CD4-positive, alpha-beta T cell (primary cell): ENCODE measurements at regions not wholly inside any gene's neighbourhood (a gene's known extent, or its start where the extent isn't known, plus 50 kb on each side); places are given as distances from the start of the nearest gene placed in this dataset.
"Not testable (repeated sequence)": the region's sequence is repeated elsewhere in the genome, so short reads cannot be mapped to it uniquely, and the experiment has no call there.

Experiments
- ATAC-seq: fragments of 200-7000 bp; cut with Tn5 transposase; one replicate; pipeline ENCODE4 v1.10.0; 2022; ENCODE audit warnings: mild to moderate bottlenecking; ENCODE audit not compliant: poor library complexity
- CTCF ChIA-PET: fragments of 350-600 bp; sonication (Branson Sonifier 250); formaldehyde crosslinking; loops from one replicate; lab custom pipeline; 2021; ENCODE audit warnings: antibody characterized with exemption, inconsistent platforms; lab: Charles Lee
- POLR2A ChIA-PET: fragments of 350-600 bp; sonication (Branson Sonifier 250); formaldehyde crosslinking; loops from one replicate; lab custom pipeline; 2021; ENCODE audit warnings: antibody characterized with exemption, inconsistent platforms; lab: Charles Lee
- DNase-seq, 14 experiments: peaks; one replicate each; pipeline ENCODE4 v3.0.0-alpha.2; 2013 to 2020; ENCODE audit warnings: mixed read lengths in 2 of 14
- H3K27ac ChIP-seq, 2 donors: one replicate each; pipeline versions ENCODE4 v1.5.1 to v1.7.0; 2013; ENCODE audit warnings: low read length in 2 of 2, low read depth in 1 of 2, mild to moderate bottlenecking in 1 of 2
- H3K27me3 ChIP-seq, 2 experiments: 1 replicate in 1 of 2; 2 replicates in 1 of 2; pipeline versions ENCODE4 v1.6.1 to v1.7.0; 2013; ENCODE audit warnings: low read length in 2 of 2, control low read depth in 1 of 2, mild to moderate bottlenecking in 1 of 2, moderate library complexity in 1 of 2; ENCODE audit not compliant: insufficient read depth in 2 of 2, control insufficient read depth in 1 of 2
- H3K36me3 ChIP-seq: one replicate; pipeline ENCODE4 v1.6.1; 2013; ENCODE audit warnings: low read length, control low read depth; ENCODE audit not compliant: insufficient read depth
- H3K4me1 ChIP-seq: one replicate; pipeline ENCODE4 v1.6.1; 2013; ENCODE audit warnings: low read length, control low read depth; ENCODE audit not compliant: insufficient read depth
- H3K4me3 ChIP-seq: one replicate; pipeline ENCODE4 v1.5.1; 2013; ENCODE audit warnings: mild to moderate bottlenecking, low read length, moderate library complexity
- H3K9me3 ChIP-seq, 2 experiments: 1 replicate in 1 of 2; 2 replicates in 1 of 2; pipeline versions ENCODE4 v1.6.1 to v1.7.0; 2013; ENCODE audit warnings: low read length in 2 of 2, mild to moderate bottlenecking in 2 of 2, control low read depth in 1 of 2, moderate library complexity in 1 of 2; ENCODE audit not compliant: control insufficient read depth in 1 of 2, insufficient read depth in 1 of 2
- H3K27ac Mint-ChIP-seq: one replicate; pipeline ENCODE4 v1.8.0; 2020; ENCODE audit warnings: mixed read lengths
- H3K27me3 Mint-ChIP-seq: one replicate; pipeline ENCODE4 v1.8.0; 2021; ENCODE audit warnings: mixed read lengths
- H3K36me3 Mint-ChIP-seq: one replicate; pipeline ENCODE4 v1.8.0; 2021; ENCODE audit warnings: low read depth, mixed read lengths
- H3K4me1 Mint-ChIP-seq: one replicate; pipeline ENCODE4 v1.8.0; 2021; ENCODE audit warnings: low read depth, mixed read lengths
- H3K4me3 Mint-ChIP-seq: one replicate; pipeline ENCODE4 v1.8.0; 2020; ENCODE audit warnings: mild to moderate bottlenecking, mixed read lengths
- H3K9me3 Mint-ChIP-seq: one replicate; pipeline ENCODE4 v1.8.0; 2020; ENCODE audit warnings: mixed read lengths
- intact Hi-C, 2 experiments: fragments of 100-400 bp; cut with DNase I in 1 of 2; cut with micrococcal nuclease in 1 of 2; formaldehyde crosslinking; loops; one replicate each; pipeline versions ENCODE4 v1.15.1 to v1.9.0; 2023 to 2025; cut with DNase I, micrococcal nuclease
- TF ChIP-seq, protein P1 (sequence below): fragments of 200-600 bp; IDR thresholded peaks from one replicate; pipeline ENCODE4 v1.8.0; 2022; ENCODE audit warnings: antibody characterized with exemption, mild to moderate bottlenecking

- H3K4me1 Mint-ChIP-seq, POLR2A ChIA-PET, CTCF ChIA-PET, H3K36me3 ChIP-seq, H3K27ac ChIP-seq, H3K9me3 ChIP-seq, H3K4me3 ChIP-seq, ATAC-seq, H3K9me3 Mint-ChIP-seq, H3K4me1 ChIP-seq, H3K27ac Mint-ChIP-seq, H3K4me3 Mint-ChIP-seq, H3K36me3 Mint-ChIP-seq, intact Hi-C loops, DNase-seq: not testable (repeated sequence)
- peaks cover 37% of the 10 kb centered on the region for H3K27me3 Mint-ChIP-seq
- peaks cover 21 to 22% of the 10 kb centered on the region in 2 experiments for H3K27me3 ChIP-seq
Measured at GRCh38 chr1:22336696-22337545, 114.7 kb upstream of the ZBTB40 start.

GRCh38 chr1:22338071-22338765 lies 113.4 kb upstream of the ZBTB40 start:
- H3K9me3 Mint-ChIP-seq: no peaks in the 10 kb centered on the region
- H3K27me3 Mint-ChIP-seq: peaks cover 43% of the 10 kb centered on the region

DNA sequence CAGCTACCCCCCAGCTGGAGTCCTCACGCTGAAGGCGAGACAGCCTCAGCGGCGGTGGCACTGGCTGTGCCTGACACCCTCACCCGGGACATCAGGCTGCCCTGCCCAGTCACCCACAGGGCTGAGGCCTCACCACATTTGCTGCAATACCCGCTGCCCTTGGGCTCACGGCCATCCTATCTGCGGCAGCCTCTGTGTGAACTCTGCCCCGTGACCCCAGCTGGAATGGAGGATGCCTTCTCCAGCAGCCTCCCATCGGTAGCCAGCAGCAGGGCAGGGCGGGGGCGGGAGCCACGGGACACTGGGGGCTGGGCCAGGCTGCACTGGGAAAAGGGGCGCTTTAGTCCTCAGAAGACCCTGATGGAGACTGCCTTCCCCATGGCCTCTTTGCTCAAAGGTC lies 112.4 kb upstream of the ZBTB40 start:
- POLR2A ChIA-PET: no interaction called here

More at GRCh38 chr1:22338071-22338765, 113.4 kb upstream of the ZBTB40 start:
- Histone ChIP-seq H3K4me3 (no peak overlapping the region), H3K27me3 (peaks cover 21 to 35% of the 10 kb centered on the region in 2 experiments), H3K9me3 (peaks cover 0 to 6% of the 10 kb centered on the region in 2 experiments), H3K27ac (no peak overlapping the region), H3K36me3 (no peaks in the 10 kb centered on the region), H3K4me1 (no peaks in the 10 kb centered on the region)
- Mint-ChIP-seq H3K36me3 (no peaks in the 10 kb centered on the region), H3K4me1 (no peaks in the 10 kb centered on the region), H3K27ac (no peak overlapping the region), H3K4me3 (no peak overlapping the region)
- DNase-seq (no peak), ATAC-seq (no peak)
- intact Hi-C loops: no loop called here
- CTCF ChIA-PET: no interaction called here
- POLR2A ChIA-PET: no interaction called here
- TF ChIP-seq, protein P1, sequence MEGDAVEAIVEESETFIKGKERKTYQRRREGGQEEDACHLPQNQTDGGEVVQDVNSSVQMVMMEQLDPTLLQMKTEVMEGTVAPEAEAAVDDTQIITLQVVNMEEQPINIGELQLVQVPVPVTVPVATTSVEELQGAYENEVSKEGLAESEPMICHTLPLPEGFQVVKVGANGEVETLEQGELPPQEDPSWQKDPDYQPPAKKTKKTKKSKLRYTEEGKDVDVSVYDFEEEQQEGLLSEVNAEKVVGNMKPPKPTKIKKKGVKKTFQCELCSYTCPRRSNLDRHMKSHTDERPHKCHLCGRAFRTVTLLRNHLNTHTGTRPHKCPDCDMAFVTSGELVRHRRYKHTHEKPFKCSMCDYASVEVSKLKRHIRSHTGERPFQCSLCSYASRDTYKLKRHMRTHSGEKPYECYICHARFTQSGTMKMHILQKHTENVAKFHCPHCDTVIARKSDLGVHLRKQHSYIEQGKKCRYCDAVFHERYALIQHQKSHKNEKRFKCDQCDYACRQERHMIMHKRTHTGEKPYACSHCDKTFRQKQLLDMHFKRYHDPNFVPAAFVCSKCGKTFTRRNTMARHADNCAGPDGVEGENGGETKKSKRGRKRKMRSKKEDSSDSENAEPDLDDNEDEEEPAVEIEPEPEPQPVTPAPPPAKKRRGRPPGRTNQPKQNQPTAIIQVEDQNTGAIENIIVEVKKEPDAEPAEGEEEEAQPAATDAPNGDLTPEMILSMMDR: no peak

More for the DNA sequence above, 112.4 kb upstream of the ZBTB40 start:
- Histone ChIP-seq H3K36me3 (no peaks in the 10 kb centered on the region), H3K27me3 (peaks cover 21 to 43% of the 10 kb centered on the region in 2 experiments), H3K4me3 (no peak overlapping the region), H3K27ac (no peak overlapping the region), H3K4me1 (no peaks in the 10 kb centered on the region), H3K9me3 (peaks cover 0 to 6% of the 10 kb centered on the region in 2 experiments)
- Mint-ChIP-seq H3K9me3 (no peaks in the 10 kb centered on the region), H3K27me3 (peaks cover 54% of the 10 kb centered on the region), H3K4me3 (no peak overlapping the region), H3K27ac (no peak overlapping the region), H3K4me1 (no peaks in the 10 kb centered on the region), H3K36me3 (no peaks in the 10 kb centered on the region)
- TF ChIP-seq, protein P1: no peak
- no peak for ATAC-seq
- DNase-seq: no peak
- intact Hi-C loops: no loop called here
- CTCF ChIA-PET: no interaction called here
